ENCODE measurements at regions not wholly inside any gene's neighbourhood (a gene's known extent, or its start where the extent isn't known, plus 50 kb on each side); places are given as distances from the start of the nearest gene placed in this dataset.

DNA sequence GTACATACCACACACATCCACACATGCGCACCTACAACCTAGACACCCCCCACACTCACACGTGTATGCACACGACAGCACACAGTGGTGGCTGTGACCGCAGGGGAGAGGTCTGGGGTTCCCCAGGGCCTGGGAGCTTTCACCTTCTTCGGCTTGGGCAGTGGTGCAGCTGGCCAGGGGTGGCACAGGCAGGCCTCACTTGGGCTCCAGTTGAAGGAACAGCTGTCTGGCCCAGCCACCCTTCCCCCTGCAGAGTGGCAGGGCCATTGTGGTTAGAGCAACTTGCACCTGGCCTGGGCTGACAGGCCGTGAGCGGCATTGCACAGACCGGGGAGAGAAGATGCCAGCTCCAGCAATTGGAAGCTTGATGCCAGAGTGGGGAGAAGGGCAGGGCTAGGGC, 114.5 kb upstream of the GSE1 start:
- no peak for DNase-seq (ENCODE audit: low spot score in 2 of 2)
- H3K4me3 ChIP-seq (ENCODE audit: low read depth, poor library complexity, severe bottlenecking), result no peak overlapping the region
- no peak for TF ChIP-seq POLR2A (IDR thresholded peaks at IDR 0.05)
- TF ChIP-seq, protein P1, sequence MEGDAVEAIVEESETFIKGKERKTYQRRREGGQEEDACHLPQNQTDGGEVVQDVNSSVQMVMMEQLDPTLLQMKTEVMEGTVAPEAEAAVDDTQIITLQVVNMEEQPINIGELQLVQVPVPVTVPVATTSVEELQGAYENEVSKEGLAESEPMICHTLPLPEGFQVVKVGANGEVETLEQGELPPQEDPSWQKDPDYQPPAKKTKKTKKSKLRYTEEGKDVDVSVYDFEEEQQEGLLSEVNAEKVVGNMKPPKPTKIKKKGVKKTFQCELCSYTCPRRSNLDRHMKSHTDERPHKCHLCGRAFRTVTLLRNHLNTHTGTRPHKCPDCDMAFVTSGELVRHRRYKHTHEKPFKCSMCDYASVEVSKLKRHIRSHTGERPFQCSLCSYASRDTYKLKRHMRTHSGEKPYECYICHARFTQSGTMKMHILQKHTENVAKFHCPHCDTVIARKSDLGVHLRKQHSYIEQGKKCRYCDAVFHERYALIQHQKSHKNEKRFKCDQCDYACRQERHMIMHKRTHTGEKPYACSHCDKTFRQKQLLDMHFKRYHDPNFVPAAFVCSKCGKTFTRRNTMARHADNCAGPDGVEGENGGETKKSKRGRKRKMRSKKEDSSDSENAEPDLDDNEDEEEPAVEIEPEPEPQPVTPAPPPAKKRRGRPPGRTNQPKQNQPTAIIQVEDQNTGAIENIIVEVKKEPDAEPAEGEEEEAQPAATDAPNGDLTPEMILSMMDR (IDR thresholded peaks at IDR 0.05), result no peak
- WGBS, 2 donors, result 87 to 90% methylated on average over 8 of the region's 8 CpGs
- intact Hi-C loops (cut with DNase I; ENCODE audit: low total_unique reads), result no loop called here

DNA sequence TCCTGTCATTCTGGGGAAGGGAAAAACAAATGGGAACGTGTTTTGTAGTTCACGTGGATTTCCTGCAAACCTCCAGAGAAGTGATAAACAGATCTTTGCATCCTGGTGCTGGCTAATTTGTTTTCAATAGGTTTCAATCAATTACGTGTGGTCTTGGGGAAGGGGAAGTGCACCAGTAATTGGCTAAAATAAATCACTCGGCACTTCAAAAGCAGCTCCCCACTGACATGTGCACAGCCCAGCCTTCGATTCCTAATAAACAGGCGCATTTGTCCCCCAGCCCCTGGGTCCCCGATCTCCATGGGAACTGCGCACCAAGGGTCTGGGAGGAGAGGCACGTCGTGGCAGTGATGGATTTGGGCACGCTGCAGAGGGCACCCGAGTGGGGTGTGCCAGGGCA, 112.9 kb upstream of the GSE1 start:
- TF ChIP-seq POLR2A (IDR thresholded peaks at IDR 0.05), result no peak
- TF ChIP-seq, protein P1 (IDR thresholded peaks at IDR 0.05), result no peak
- no peak for DNase-seq (ENCODE audit: low spot score in 2 of 2)
- intact Hi-C loops (cut with DNase I; ENCODE audit: low total_unique reads), result no loop called here
- no peak overlapping the region for H3K4me3 ChIP-seq (ENCODE audit: low read depth, poor library complexity, severe bottlenecking)
- WGBS, 2 donors, result 84 to 85% methylated on average over 12 of the region's 12 CpGs

DNA sequence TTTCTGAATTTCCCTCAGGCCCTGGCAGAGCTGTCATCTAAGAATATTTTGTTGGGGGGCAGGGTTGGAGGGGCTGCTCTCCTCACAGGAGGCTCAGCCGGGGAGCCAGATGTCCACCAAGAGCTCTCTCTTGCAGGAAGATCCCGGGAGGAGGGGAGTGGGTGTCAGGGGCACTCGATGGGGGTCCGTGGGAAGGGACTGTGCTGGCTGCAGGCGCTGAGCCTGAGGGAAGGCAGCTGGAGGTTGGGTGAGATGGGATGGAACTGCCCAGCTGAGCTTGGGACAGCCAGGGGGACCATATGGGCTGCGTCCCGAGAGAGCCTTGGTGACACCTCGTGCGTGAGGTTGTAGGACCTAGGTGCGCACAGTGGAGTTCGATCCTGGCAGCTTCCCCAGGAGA, 111.2 kb upstream of the GSE1 start:
- no peak for TF ChIP-seq POLR2A (IDR thresholded peaks at IDR 0.05)
- TF ChIP-seq, protein P1 (IDR thresholded peaks at IDR 0.05), result no peak
- H3K4me3 ChIP-seq (ENCODE audit: low read depth, poor library complexity, severe bottlenecking), result no peak overlapping the region
- WGBS, 2 donors, result 91 to 93% methylated on average over 11 of the region's 11 CpGs
- no peak for DNase-seq (ENCODE audit: low spot score in 2 of 2)
- intact Hi-C loops (cut with DNase I; ENCODE audit: low total_unique reads), result no loop called here

DNA sequence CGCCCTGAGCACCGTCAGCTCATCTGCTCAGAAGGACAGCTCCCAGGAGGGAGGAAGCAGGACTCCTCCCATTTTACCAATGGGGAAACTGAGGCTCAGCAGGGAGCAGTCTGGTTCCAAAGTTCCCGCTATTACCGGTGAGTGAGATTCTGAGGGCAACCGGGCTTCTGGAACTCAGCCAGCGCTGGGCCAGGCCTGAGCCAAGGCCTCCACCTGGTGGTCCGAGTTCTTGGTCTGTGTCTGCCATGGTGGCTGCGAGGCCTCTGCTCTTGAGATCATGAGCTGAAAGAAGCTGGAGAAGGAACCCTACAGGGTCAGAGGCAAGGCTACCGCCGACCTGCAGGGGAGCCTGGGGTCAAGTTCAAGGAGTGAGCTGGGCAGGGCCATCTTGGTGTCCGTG, 110.8 kb upstream of the GSE1 start:
- H3K4me3 ChIP-seq (ENCODE audit: low read depth, poor library complexity, severe bottlenecking), result no peak overlapping the region
- 84 to 90% methylated on average over 11 of the region's 11 CpGs for WGBS, 2 donors
- intact Hi-C loops (cut with DNase I; ENCODE audit: low total_unique reads), result no loop called here
- no peak for DNase-seq (ENCODE audit: low spot score in 2 of 2)
- TF ChIP-seq, protein P1 (IDR thresholded peaks at IDR 0.05), result no peak
- no peak for TF ChIP-seq POLR2A (IDR thresholded peaks at IDR 0.05)

DNA sequence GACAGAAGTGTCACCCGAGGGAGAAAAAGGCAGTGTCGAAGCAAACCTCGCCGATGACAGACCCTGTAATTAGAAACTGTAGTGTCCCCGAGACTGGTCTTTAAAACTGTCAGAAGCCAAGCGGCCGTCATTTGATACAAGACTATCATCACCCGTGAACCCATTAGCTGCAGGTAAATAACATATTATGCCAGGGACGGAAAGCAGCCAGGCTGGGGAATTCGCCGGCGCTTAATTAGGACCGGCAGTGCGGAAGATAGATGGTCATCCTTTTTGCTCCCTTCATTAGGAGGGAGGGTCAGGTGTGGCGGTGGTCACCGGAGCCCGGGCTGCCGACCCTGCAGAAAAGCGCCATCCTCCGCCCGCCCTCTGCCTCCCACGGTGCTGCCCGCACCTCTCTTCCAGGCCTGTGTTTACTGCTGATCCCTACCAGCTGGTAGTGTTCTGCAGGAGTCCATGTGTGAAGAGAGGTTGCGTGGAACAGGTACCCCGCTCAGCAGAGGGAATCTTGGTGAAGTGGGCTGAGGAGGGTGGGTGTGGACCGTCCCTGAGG, 109.4 kb upstream of the GSE1 start:
- 91 to 92% methylated on average over 25 to 26 of the region's 26 CpGs for WGBS, 2 donors
- no peak for TF ChIP-seq POLR2A (IDR thresholded peaks at IDR 0.05)
- TF ChIP-seq, protein P1 (IDR thresholded peaks at IDR 0.05), result no peak
- intact Hi-C loops (cut with DNase I; ENCODE audit: low total_unique reads), result no loop called here
- no peak for DNase-seq (ENCODE audit: low spot score in 2 of 2)
- no peak overlapping the region for H3K4me3 ChIP-seq (ENCODE audit: low read depth, poor library complexity, severe bottlenecking)

DNA sequence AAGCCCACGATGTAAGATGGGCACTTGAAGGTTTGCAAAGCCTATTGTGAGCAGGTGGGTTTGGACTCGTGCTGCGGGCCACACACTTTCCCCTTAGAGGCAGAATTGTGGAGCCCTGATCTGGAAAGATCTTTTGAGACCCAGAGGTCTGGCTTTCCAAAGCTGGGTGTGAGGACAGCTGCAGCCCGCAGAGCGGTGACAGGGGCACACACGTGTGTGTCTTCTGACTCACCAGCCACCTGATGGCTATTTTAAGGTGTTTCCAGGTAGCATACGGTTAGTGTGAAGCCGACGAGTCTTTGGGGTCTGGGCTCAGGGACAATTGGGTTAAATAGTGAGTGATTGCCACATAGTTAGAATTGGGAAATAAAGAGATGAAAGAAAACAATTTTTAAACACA, 108.9 kb upstream of the GSE1 start:
- no peak for TF ChIP-seq POLR2A (IDR thresholded peaks at IDR 0.05)
- TF ChIP-seq, protein P1 (IDR thresholded peaks at IDR 0.05), result no peak
- DNase-seq (ENCODE audit: low spot score in 2 of 2), result no peak
- intact Hi-C loops (cut with DNase I; ENCODE audit: low total_unique reads), result no loop called here
- WGBS, 2 donors, result 87 to 90% methylated on average over 9 of the region's 9 CpGs
- H3K4me3 ChIP-seq (ENCODE audit: low read depth, poor library complexity, severe bottlenecking), result no peak overlapping the region

All from lower leg skin (tissue), 4 donors.